Kidney (tissue), 13 donors: ENCODE measurements at regions not wholly inside any gene's neighbourhood (a gene's known extent, or its start where the extent isn't known, plus 50 kb on each side); places are given as distances from the start of the nearest gene placed in this dataset.

Source experiments
- DNase-seq, 5 donors: peaks; one replicate each; pipeline ENCODE4 v3.0.0-alpha.2; 2013 to 2020
- FAIRE-seq: peaks from 2 replicates; lab custom pipeline; 2012; peaks lifted over from hg19 to GRCh38; lab: Jason Lieb, UNC
- H3K27ac ChIP-seq, 2 donors: one replicate each; pipeline ENCODE4 v1.7.0; 2013; ENCODE audit warnings: low read depth in 2 of 2, low read length in 2 of 2, inconsistent platforms in 1 of 2
- H3K27me3 ChIP-seq: one replicate; pipeline ENCODE4 v1.7.1; 2013; ENCODE audit warnings: low read length, inconsistent platforms; ENCODE audit not compliant: control insufficient read depth, insufficient read depth
- H3K36me3 ChIP-seq, 3 donors: one replicate each; pipeline versions ENCODE4 v1.7.0 to v1.7.1; 2013; ENCODE audit warnings: low read length in 3 of 3, control low read depth in 1 of 3, inconsistent platforms in 1 of 3; ENCODE audit not compliant: insufficient read depth in 3 of 3, control insufficient read depth in 2 of 3
- H3K4me1 ChIP-seq, 3 donors: one replicate each; pipeline versions ENCODE4 v1.7.0 to v1.7.1; 2013; ENCODE audit warnings: low read length in 3 of 3, inconsistent platforms in 1 of 3, low read depth in 1 of 3; ENCODE audit not compliant: control insufficient read depth in 2 of 3, insufficient read depth in 2 of 3
- H3K4me3 ChIP-seq, 3 donors: one replicate each; pipeline versions ENCODE4 v1.7.0 to v1.8.1; 2013; ENCODE audit warnings: low read length in 3 of 3, control low read depth in 1 of 3, inconsistent platforms in 1 of 3
- H3K9ac ChIP-seq, 3 donors: one replicate each; pipeline versions ENCODE4 v1.7.0 to v1.7.1; 2013; ENCODE audit warnings: low read length in 3 of 3, control low read depth in 1 of 3, inconsistent platforms in 1 of 3
- H3K9me3 ChIP-seq, 3 donors: one replicate each; pipeline versions ENCODE4 v1.7.0 to v1.7.1; 2013; ENCODE audit warnings: low read length in 3 of 3, control low read depth in 1 of 3, inconsistent platforms in 1 of 3; ENCODE audit not compliant: control insufficient read depth in 2 of 3, insufficient read depth in 1 of 3
- CTCF ChIP-seq: IDR thresholded peaks from 3 replicates; pipeline ENCODE4 v1.5.1; 2012; ENCODE audit warnings: mild to moderate bottlenecking, moderate library complexity, borderline replicate concordance; ENCODE audit not compliant: insufficient read depth; ENCODE audit errors: extremely low read depth
- intact Hi-C: fragments of 100-400 bp; cut with DNase I; formaldehyde crosslinking; loops from one replicate; pipeline ENCODE4 v1.11.1; 2022
- donor health status: control.
- donor health status: control.
- donor health status: control.
- donor health status: control.
- donor health status: control.
- donor health status: DM: yes; HTN: yes; CAD: no.
- donor health status: Normal renal cell carcinoma (clear cell type).

- TF ChIP-seq CTCF, result no peak
- Histone ChIP-seq H3K27me3 (no peaks in the 10 kb centered on the region), H3K9ac (no peak overlapping the region), H3K9me3 (peaks cover 0 to 3% (median 0%) of the 10 kb centered on the region in 3 donors), H3K4me3 (no peak overlapping the region), H3K36me3 (no peaks in the 10 kb centered on the region), H3K27ac (no peak overlapping the region), H3K4me1 (peaks cover 0 to 2% (median 0%) of the 10 kb centered on the region in 3 donors)
- no peak for FAIRE-seq
- no peak for DNase-seq
- intact Hi-C loops, result no loop called here
These were observed 120.1 kb upstream of the TWIST2 start for GRCh38 chr2:238727585-238728329.

DNA sequence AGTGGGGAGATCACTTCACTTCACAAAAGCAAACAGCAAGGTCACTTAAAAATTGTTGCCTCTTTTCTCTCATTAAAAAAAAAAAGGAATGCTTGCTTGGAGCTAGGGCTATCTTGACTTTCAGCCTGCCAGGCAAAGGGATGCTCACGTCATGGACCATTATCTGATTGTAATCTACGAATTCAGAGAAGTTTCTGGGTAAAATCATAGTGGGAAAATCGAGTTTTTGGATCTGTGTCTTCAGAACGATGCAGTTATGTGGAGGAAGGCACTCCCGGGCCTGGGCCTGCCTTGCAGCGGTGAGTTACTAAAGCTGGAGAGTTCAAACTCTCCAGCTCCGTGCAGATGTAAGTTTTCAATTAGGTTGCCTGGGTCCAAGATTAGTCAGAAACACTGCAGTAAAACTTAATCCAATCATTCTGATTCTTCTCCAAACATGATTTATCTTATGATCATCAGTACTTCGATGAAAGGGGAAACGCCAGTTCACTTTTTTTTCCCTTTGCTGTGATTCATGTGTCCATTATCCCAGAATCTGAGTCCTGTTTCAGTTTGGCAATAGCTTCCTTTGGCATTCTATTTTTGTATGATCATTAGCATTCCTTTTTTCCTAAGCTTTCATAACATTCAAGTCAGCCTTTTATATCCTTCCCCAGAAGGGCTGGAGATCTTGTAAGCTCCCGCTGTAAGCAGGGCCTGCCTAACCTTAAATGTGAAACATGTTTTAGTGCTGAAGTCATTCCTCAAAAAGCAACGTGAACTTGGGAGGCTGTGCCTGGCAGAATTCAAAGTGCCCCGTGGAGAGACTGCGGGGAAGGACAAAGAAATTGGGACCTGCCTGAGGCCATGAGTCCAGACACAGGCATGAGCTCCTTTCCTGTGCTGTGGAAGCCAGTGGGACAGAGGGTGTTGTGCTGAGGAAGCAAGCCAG is 119.3 kb upstream of the TWIST2 start:
- FAIRE-seq (no peak), DNase-seq (peak in 2 of 5 donors; percentile 7 to 64)
- H3K27ac ChIP-seq, result peak overlapping the region in 1 of 2 donors; percentile 20
- no peak overlapping the region for H3K4me3 ChIP-seq
- H3K4me1 ChIP-seq, result peaks cover 0 to 2% (median 0%) of the 10 kb centered on the region in 3 donors
- no peaks in the 10 kb centered on the region for H3K36me3 ChIP-seq
- intact Hi-C loops, result no loop called here
- TF ChIP-seq CTCF, result no peak
- no peak overlapping the region for H3K9ac ChIP-seq
- no peaks in the 10 kb centered on the region for H3K27me3 ChIP-seq
- peaks cover 0 to 3% (median 0%) of the 10 kb centered on the region in 3 donors for H3K9me3 ChIP-seq

- no peak overlapping the region for H3K4me3 ChIP-seq
- no peaks in the 10 kb centered on the region for H3K36me3 ChIP-seq
- no peak for DNase-seq
- no peak for TF ChIP-seq CTCF
- FAIRE-seq, result no peak
- intact Hi-C loops, result no loop called here
- H3K9ac ChIP-seq, result no peak overlapping the region
- peaks cover 0 to 3% (median 0%) of the 10 kb centered on the region in 3 donors for H3K9me3 ChIP-seq
- H3K27me3 ChIP-seq, result no peaks in the 10 kb centered on the region
- peaks cover 0 to 2% (median 0%) of the 10 kb centered on the region in 3 donors for H3K4me1 ChIP-seq
- peak overlapping the region in 1 of 2 donors; percentile 20 for H3K27ac ChIP-seq
These were observed 118.5 kb upstream of the TWIST2 start for GRCh38 chr2:238729261-238729935.
